ENCODE measurements at regions not wholly inside any gene's neighbourhood (a gene's known extent, or its start where the extent isn't known, plus 50 kb on each side); places are given as distances from the start of the nearest gene placed in this dataset.
A peak's percentile ranks its signal among the peaks of the same experiment; 100 is the strongest.

GRCh38 chr2:125456693-125457363 is 1199.1 kb upstream of the GYPC start:
- Histone ChIP-seq H3K4me1 (ENCODE audit: insufficient read depth) (no peaks in the 10 kb centered on the region), H3K79me2 (no peaks in the 10 kb centered on the region), H3K36me3 (replicated peaks; ENCODE audit: insufficient read depth, low read depth) (no peaks in the 10 kb centered on the region), H3K27ac (no peak overlapping the region), H3K4me3 (no peak overlapping the region), H4K20me1 (ENCODE audit: insufficient read depth, poor library complexity, severe bottlenecking) (no peaks in the 10 kb centered on the region), H2AFZ (no peak overlapping the region), H3K4me2 (no peak overlapping the region), H3K27me3 (no peaks in the 10 kb centered on the region), H3K9me3 (ENCODE audit: low read depth) (no peaks in the 10 kb centered on the region), H3K9me2 (replicated peaks; ENCODE audit: insufficient read depth) (no peaks in the 10 kb centered on the region)
- 67% methylated on average over 3 of the region's 3 CpGs for WGBS (ENCODE audit: low lambda C conversion rate, missing lambda C conversion rate)
- DNase-seq (ENCODE audit: low spot score): no peak
- TF ChIP-seq EZH2 (IDR thresholded peaks at IDR 0.05; ENCODE audit: borderline replicate concordance) (no peak), EZH2phosphoT487 (IDR thresholded peaks at IDR 0.05; ENCODE audit: low read depth, severe bottlenecking, unreplicated experiment) (no peak), CTCF (IDR thresholded peaks at IDR 0.05; ENCODE audit: poor library complexity) (no peak)

DNA sequence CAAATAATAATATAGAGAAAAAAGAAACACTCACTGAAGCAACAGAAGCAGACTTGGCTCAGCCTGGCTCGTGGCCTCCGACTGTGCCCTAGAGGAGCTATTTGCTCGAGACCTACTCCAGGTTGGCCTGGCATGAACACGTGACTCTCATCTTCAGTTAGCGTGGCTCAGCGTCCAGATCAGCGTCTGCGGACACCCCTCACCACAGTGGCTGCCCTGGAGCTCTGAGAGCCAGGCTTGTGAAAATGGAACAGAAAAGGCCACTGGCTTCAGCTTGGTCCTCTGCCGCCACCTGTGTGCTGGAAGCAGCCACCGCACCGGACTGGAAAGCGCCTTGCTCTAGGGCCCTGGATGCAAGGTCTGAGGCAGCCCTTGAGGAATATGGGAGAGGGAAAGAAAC is 1184.0 kb upstream of the GYPC start:
- H3K9me3 ChIP-seq (ENCODE audit: low read depth): no peaks in the 10 kb centered on the region
- no peak overlapping the region for H3K27ac ChIP-seq
- TF ChIP-seq EZH2 (IDR thresholded peaks at IDR 0.05; ENCODE audit: borderline replicate concordance) (no peak), EZH2phosphoT487 (IDR thresholded peaks at IDR 0.05; ENCODE audit: low read depth, severe bottlenecking, unreplicated experiment) (no peak), CTCF (IDR thresholded peaks at IDR 0.05; ENCODE audit: poor library complexity) (peak; percentile 62)
- no peaks in the 10 kb centered on the region for H3K36me3 ChIP-seq (replicated peaks; ENCODE audit: insufficient read depth, low read depth)
- no peaks in the 10 kb centered on the region for H3K4me1 ChIP-seq (ENCODE audit: insufficient read depth)
- H3K27me3 ChIP-seq: no peaks in the 10 kb centered on the region
- no peak overlapping the region for H2AFZ ChIP-seq
- no peak overlapping the region for H3K4me3 ChIP-seq
- no peak overlapping the region for H3K4me2 ChIP-seq
- WGBS (ENCODE audit: low lambda C conversion rate, missing lambda C conversion rate): 46% methylated on average over 12 of the region's 12 CpGs
- DNase-seq (ENCODE audit: low spot score): peak; percentile 71
- H4K20me1 ChIP-seq (ENCODE audit: insufficient read depth, poor library complexity, severe bottlenecking): no peaks in the 10 kb centered on the region
- no peaks in the 10 kb centered on the region for H3K79me2 ChIP-seq
- H3K9me2 ChIP-seq (replicated peaks; ENCODE audit: insufficient read depth): no peaks in the 10 kb centered on the region

- Histone ChIP-seq H3K9me2 (replicated peaks; ENCODE audit: insufficient read depth) (no peaks in the 10 kb centered on the region), H4K20me1 (ENCODE audit: insufficient read depth, poor library complexity, severe bottlenecking) (no peaks in the 10 kb centered on the region), H3K4me2 (no peak overlapping the region), H3K4me3 (no peak overlapping the region), H2AFZ (no peak overlapping the region), H3K9me3 (ENCODE audit: low read depth) (no peaks in the 10 kb centered on the region), H3K79me2 (no peaks in the 10 kb centered on the region), H3K4me1 (ENCODE audit: insufficient read depth) (no peaks in the 10 kb centered on the region), H3K36me3 (replicated peaks; ENCODE audit: insufficient read depth, low read depth) (no peaks in the 10 kb centered on the region), H3K27me3 (no peaks in the 10 kb centered on the region), H3K27ac (no peak overlapping the region)
- no peak for DNase-seq (ENCODE audit: low spot score)
- WGBS (ENCODE audit: low lambda C conversion rate, missing lambda C conversion rate): 95% methylated on average over 19 of the region's 24 CpGs
- TF ChIP-seq CTCF (IDR thresholded peaks at IDR 0.05; ENCODE audit: poor library complexity) (no peak), EZH2phosphoT487 (IDR thresholded peaks at IDR 0.05; ENCODE audit: low read depth, severe bottlenecking, unreplicated experiment) (no peak), EZH2 (IDR thresholded peaks at IDR 0.05; ENCODE audit: borderline replicate concordance) (no peak)
These were observed 1176.8 kb upstream of the GYPC start for GRCh38 chr2:125479143-125479636.
